ENCODE measurements at regions not wholly inside any gene's neighbourhood (a gene's known extent, or its start where the extent isn't known, plus 50 kb on each side); places are given as distances from the start of the nearest gene placed in this dataset.

- no peak for DNase-seq
Measured at GRCh38 chr10:89887830-89888229, 186.4 kb downstream of the KIF20B start.

GRCh38 chr10:89888321-89889070, 187.1 kb downstream of the KIF20B start:
- no peak for DNase-seq

- no peak for DNase-seq
Measured at GRCh38 chr10:89889606-89890005, 188.2 kb downstream of the KIF20B start.

- no peak for DNase-seq
Measured at GRCh38 chr10:89891006-89891535, 189.7 kb downstream of the KIF20B start.

DNA sequence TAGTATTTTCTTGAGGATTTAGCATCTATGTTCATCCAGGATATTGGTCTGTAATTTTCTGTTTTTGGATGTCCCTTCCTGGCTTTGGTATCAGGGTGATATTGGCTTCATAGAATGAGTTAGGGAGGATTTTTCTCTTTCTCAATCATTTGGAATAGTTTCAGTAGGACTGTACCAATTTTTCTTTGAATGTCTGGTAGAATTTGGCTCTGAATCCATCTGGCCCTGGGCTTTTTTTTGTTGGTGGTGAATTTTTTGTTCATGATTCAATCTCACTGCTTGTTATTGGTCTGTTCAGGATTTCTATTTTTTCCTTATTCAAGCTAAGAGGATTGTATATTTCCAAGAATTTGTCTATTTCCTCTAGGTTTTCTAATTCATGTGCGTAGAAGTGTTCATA, 192.7 kb downstream of the KIF20B start:
- no peak for DNase-seq

DNA sequence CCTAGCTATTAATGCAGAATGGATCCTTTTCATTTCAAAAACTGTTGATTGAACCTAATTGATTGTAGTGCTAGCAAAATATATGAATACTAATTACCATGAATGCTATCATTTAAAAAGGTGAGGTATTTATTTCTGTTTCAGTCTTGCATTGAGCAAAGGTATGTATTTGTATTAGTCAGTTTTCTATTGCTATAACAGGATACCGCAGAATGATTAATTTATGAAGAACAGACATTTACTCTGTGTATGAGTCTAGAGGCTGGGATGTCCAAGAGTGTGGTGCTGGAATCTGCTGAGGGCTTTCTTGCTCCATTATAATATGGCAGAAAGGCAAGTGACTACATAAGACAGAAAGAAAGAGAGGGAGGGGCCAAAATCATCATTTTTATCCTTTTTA, 199.2 kb downstream of the KIF20B start:
- no peak for DNase-seq

DNA sequence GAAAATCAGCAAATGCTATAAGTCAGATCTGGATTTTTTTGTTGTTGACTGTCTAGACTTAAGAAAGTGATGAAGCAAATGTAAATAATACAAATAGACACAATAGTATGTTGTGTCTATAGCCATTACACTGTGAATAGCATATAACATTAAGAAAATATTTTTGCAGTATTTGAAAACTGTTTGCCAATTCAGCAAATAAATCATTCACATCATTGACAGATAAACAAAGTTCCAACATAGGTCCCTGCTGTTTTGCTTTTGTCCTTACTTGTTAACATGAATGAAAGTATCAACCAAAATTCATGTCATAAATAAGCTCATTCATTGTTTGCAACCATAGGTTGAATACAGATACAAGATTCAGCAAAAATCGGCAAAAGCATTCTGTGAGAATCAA, 200.5 kb downstream of the KIF20B start:
- no peak for DNase-seq

DNA sequence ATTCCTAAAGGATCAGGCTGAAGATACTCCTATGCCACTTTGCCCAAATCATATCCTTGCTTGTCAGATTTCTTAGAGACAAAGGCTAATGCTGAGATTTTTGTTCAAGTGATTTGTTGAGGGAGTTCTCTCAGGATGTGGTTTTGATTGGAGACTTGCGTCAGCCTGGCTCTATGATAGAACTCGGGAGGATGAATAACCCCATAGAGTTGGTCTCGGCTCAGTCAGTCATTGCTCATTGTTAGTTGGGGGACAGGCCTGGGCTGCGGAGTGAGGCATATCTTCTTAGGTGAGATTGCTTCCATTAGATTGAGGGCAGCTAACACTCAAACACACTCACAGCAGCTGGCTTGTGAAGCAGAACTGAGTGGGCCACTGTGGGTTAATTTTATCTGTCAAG, 203.4 kb downstream of the KIF20B start:
- no peak for DNase-seq

DNA sequence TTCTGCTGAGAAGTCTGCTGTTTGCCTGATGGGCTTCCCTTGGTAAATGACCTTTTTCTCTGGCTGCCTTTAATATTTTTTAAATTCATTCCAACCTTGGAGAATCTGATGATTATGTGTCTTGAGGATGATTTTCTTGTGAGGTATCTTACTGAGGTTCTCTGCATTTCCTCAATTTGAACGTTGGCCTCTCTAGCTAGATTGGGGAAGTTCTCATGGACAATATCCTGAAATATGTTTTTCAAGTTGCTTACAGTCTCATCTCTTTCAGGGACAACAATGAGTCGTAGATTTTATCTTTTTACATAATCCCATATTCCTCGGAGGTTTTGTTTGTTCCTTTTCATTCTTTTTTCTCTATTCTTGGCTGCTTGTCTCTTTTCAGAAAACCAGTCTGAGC, 208.4 kb downstream of the KIF20B start:
- no peak for DNase-seq

DNA sequence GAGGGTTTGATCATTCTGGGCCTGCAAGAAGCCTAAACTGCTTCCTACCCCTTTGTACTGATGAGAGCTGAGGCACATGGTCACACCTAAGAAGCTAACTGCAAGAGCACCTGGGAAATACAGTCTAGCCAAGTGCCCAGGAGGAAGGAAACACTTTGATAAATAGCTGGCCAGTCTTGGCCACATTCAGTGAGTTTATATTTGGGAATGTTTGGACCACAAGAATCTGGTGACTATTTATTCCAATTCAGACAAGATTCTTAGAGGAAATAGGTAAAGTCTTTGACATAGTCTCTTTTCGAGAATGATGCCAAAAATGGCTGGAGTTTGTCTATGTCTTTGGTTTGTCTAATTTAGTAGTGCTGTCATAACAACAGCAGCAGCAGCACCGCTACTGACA, 213.6 kb downstream of the KIF20B start:
- no peak for DNase-seq

DNA sequence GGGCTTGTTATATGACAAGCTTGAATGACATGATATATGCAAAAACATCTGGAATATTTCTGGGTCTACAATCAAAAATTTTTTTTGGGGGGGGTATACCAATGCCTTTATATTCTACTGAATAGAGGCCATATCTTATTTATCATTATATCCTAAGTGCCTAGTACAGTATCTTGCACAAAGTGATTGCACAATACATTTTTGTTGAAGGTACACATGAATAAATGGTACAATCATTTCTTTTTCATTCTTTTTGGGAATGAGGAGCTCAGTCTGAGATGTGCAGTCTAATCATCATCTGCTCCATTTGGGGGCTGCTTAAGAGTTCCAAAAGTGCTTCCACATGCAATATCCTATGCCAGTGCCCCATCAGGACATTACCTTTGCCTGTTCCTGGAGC, 214.6 kb downstream of the KIF20B start:
- DNase-seq: no peak

- DNase-seq: no peak
Measured at GRCh38 chr10:89916468-89917215, 215.3 kb downstream of the KIF20B start.

DNA sequence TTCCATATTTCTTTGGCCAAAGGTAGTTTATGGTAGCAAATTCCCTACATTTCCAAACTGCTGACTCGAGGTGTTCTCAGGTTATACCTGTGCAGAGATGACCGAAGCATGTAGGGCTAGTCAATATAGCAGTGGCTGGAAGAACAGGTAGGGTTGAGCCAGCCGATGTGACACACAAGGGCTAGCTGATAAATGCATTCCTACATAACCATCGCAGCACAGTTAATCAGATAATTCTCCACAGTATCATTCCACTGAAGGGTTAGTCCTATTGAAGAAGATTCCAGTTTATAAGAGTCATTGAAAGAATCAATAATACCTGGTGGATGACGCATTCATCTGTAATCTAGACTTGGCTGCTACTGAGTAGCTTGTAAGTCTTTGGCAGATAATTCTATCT, 220.0 kb downstream of the KIF20B start:
- DNase-seq: no peak

DNA sequence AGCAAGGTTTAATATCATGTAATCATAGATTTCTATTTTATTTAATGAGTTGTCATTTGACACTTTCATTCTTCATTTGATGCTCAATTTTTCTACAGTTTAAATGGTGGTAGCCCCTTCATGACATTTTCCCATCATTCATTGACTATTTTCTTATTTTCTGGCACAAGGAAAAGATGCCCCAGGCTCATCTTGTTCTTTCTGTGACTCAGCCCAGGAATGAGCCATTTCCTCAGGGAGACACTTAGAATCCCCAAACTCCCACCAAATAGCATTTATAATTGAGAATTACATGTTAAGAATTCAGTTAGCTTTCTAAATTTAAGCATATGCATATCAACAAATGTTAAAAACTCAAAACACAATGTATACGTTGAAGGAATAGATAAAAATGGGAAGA, 222.3 kb downstream of the KIF20B start:
- DNase-seq: no peak

DNA sequence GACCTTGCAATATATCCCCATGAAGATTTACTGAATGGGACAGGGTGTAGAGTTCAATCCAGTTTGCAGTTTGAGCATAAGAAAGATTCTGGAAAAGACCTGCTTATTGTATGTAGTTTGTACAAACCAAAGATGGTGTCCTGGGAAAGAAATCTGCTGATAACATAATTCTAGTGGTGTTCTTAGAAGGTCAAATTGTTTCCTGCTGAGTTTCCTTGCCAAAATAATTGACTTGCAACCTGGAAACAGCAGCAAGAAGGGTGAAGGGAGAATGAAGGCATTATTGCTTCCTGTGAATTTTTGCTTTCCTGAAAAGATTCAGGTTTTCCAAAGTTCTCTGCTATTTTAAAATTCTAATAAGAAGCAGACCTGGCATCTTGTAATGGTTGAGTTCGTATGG, 222.9 kb downstream of the KIF20B start:
- no peak for DNase-seq

- no peak for DNase-seq
Measured at GRCh38 chr10:89926736-89927135, 225.3 kb downstream of the KIF20B start.

DNA sequence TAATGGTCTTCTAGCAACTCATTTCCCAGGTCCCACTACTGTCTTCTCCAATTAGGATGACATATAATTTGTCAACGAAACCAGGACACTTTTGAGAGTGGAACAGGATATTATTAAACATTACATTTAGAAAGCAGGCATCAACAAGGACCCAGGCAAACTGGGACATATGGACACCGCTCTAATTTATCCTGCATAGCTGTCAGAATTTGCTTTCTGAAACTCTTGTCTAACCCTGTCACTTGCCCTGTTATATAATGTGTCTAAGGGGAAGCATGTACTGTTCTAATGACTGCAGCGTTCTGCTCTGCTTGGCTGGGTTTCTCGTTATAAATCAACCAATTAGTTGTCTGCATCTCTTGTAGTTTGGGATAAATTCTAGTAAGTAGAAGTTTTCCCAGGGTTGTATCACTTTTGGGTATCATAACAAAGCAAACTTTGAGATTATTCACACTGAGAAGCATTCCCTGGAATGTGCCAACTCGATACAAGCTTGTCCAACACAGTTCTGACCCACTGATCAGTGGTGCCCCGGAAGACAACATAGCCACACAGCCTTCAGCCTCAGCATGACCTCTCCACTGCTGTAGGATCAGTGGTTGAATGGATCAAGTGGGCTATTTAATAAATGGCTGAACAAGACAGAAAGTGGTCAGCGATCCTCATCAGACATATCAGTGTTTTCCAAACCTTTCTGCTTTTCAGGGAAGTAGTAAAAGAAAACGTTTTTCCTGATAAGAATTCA, 228.1 kb downstream of the KIF20B start:
- DNase-seq: no peak

DNA sequence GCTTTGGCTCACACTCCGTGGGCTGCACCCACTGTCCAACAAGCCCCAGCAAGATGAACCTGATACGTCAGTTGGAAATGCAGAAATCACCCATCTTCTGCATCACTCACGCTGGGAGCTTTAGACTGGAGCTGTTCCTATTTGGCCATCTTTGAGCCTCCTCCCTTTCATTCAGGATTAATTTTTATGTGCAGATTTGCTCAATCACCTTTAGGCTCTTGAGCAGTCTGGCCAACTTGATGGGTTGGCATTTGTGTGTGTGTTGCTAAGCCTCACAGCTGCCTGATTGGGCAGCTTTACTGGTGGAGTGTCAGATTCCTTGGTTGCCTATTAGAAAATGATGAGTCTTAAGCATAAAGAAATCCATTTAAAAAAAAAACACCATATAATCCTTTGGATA, 236.1 kb downstream of the KIF20B start:
- no peak for DNase-seq

DNA sequence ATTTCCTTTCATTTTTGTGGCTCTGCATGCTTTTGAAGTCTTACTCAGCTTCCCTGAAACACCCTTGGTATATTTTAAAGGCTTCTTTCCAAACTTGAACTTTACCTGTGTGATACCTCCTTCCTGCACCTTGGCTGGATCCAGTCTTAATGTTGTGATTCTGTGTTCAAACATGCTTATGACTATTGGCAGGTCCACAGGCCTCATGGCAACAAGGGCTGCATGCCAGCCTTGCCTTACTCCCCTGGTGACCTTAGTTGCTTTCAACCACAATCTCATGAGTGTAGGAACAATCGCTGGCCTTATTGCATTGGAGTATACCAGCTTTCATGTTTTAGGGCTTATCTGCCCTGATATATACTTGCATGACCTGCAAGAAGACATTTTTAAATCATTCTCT, 238.7 kb downstream of the KIF20B start:
- DNase-seq: no peak

DNA sequence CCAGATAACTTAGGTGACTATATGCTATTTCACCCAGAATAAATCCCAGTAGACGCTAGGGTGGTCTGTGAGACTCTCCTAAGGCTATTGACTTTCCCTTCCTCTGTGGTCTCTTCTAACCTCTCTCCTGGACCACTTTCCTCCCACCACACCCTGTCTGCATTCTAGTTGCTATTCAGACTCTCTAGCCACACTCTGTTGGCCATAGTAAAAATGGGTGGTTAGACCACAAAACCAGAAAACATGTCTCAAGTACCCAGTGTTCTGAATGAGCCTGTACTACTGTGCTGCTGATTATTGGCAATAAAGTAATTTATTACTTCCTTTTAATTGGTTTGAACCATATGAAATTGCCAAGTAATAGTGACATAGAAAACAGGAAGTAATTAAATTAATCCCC, 240.8 kb downstream of the KIF20B start:
- DNase-seq: no peak

DNA sequence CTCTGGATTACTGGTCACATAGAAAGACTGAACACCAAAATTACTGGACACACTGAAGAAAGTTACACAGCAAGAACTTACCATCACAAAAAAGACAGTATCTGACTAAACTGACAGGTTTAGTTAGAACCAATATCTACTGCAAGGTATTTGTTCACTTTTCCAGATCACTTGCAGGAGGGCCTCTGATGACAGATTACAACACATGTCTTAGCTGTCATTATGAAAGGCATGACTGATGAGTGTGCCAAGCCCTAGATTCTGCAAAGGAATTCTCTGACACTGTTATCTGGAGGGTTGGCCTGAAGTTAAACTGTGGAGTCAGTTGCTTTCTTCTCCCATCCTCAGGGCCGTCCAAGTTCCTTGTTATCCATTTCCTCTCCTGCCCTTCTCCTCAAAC, 242.7 kb downstream of the KIF20B start:
- no peak for DNase-seq

GRCh38 chr10:89946106-89946505, 244.7 kb downstream of the KIF20B start:
- DNase-seq: no peak

DNA sequence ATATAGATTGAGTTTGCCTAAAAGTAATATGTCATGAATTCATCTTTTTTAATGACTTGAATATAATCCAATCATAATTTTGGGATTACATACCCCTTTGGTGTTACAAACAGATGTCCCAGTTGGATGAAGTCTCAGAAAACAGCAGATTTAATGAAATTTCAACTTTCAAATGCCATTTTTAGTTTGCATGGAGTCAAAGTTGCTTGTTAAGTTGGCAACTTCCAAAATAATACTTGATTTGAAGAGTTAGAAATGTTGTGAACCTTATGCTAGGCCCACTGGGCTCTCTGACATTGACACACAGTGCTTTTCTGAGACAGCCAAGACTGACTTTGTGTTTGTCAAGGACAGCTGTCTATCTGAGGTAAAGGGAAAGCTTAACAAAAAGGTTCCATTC, 248.1 kb downstream of the KIF20B start:
- DNase-seq: no peak

- DNase-seq: no peak
Measured at GRCh38 chr10:89952325-89952724, 250.9 kb downstream of the KIF20B start.
